Adrenal gland (tissue), 5 donors: ENCODE measurements at regions not wholly inside any gene's neighbourhood (a gene's known extent, or its start where the extent isn't known, plus 50 kb on each side); places are given as distances from the start of the nearest gene placed in this dataset.

Experiments
- CTCF ChIP-seq, 6 experiments: fragments of 450-650 bp in 4 of 6; fragments of 200-600 bp in 2 of 6; sonication (generic) in 1 of 6; IDR thresholded peaks; 1 replicate in 5 of 6; 2 replicates in 1 of 6; pipeline versions ENCODE4 v1.5.1 to v1.8.0; 2016 to 2021; ENCODE audit warnings: antibody characterized with exemption in 6 of 6, mild to moderate bottlenecking in 2 of 6, moderate library complexity in 1 of 6
- POLR2A ChIP-seq, 2 donors: fragments of 450-650 bp; IDR thresholded peaks; one replicate each; pipeline ENCODE4 v1.6.1; 2017; ENCODE audit warnings: antibody characterized with exemption in 2 of 2, mild to moderate bottlenecking in 2 of 2, moderate library complexity in 1 of 2
- donor health status: DM: no; HTN: no; CAD: no.

DNA sequence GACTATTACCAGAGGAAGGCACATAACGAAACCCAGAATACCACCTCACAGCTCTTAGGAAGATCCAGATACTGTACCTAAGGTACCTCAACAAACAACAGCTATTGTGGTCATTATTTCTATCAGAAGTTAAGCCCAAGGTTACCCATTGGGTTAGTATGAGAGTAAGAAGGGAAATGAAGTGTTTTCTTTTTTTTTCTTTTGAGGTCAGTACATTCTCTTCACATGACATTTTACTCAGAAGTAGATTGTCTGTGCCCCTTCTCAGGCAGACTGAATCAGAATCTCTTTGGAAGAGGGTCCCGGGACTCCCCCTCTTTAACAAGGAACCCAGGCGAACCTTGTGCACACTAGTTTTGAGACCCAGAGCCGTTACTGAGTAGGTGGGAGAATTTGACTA is 233.7 kb upstream of the CXCR4 start:
- TF ChIP-seq POLR2A (IDR thresholded peaks at IDR 0.05): no peak
- no peak for TF ChIP-seq CTCF (IDR thresholded peaks at IDR 0.05)
